ENCODE measurements at regions not wholly inside any gene's neighbourhood (a gene's known extent, or its start where the extent isn't known, plus 50 kb on each side); places are given as distances from the start of the nearest gene placed in this dataset.

DNA sequence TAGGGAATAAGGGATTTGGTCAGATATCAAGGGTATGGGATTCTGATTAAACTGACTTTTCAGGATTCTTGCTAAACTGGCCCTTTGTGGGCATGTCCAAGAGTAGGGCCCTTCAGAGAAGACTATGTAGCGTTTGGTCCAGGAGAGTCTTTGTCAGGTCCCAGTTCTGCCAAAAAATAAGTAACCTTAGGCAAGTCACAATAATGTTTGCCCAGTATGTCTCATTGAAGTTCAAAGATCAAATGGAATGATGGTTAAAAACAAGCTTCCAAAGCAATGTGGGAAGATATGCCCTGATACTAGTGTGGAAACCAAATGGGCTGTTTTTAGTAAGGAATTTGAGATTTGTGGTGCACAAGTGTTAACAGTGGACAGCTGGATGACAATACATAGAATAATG, 454.4 kb downstream of the WDR72 start:
- Histone ChIP-seq H4K20me1 (ENCODE audit: insufficient read depth, low read length) (no peaks in the 10 kb centered on the region), H3K9me2 (ENCODE audit: low read depth, low read length) (no peaks in the 10 kb centered on the region), H3K27me3 (ENCODE audit: insufficient read depth, low read length) (no peaks in the 10 kb centered on the region), H2AFZ (ENCODE audit: low read length) (no peak overlapping the region), H3K36me3 (ENCODE audit: insufficient read depth, low read length) (no peaks in the 10 kb centered on the region), H3F3A (ENCODE audit: insufficient read depth, low read length) (no peaks in the 10 kb centered on the region), H3K4me1 (ENCODE audit: insufficient read depth, low read length, severe bottlenecking) (no peaks in the 10 kb centered on the region), H3K4me2 (ENCODE audit: low read length) (no peak overlapping the region), H3K4me3 (ENCODE audit: low read depth, low read length, poor library complexity, severe bottlenecking) (no peak overlapping the region), H3K27ac (ENCODE audit: low read depth, low read length, poor library complexity, severe bottlenecking) (no peak overlapping the region), H3K9me3 (ENCODE audit: low read length) (no peaks in the 10 kb centered on the region), H3K9ac (ENCODE audit: low read length) (no peak overlapping the region), H3K79me2 (ENCODE audit: insufficient read depth, low read length) (no peaks in the 10 kb centered on the region)
- TF ChIP-seq CTCF (IDR thresholded peaks at IDR 0.05; ENCODE audit: low read length) (no peak), EZH2 (IDR thresholded peaks at IDR 0.05; ENCODE audit: borderline replicate concordance, low read length) (no peak)

DNA sequence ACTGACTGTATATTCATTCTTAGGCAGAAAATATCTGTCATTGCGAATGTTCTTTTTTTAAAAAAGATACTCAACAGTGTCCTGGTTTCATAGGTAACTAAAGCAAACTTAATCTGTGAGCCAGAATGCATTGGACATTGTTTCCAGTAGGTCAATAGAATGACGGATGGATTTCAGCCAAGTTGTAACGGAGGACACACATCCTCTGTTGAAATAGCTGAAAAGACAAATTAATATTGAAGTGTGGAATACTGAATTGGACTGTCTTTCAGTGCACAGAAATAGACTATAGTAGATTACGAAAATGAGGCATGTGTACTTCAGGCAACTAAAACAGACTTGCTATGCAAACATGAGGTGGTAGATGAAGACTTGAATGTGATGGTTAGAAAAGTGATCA, 461.6 kb downstream of the WDR72 start:
- Histone ChIP-seq H3K27me3 (ENCODE audit: insufficient read depth, low read length) (no peaks in the 10 kb centered on the region), H3F3A (ENCODE audit: insufficient read depth, low read length) (no peaks in the 10 kb centered on the region), H3K27ac (ENCODE audit: low read depth, low read length, poor library complexity, severe bottlenecking) (no peak overlapping the region), H3K4me1 (ENCODE audit: insufficient read depth, low read length, severe bottlenecking) (no peaks in the 10 kb centered on the region), H3K9me3 (ENCODE audit: low read length) (no peaks in the 10 kb centered on the region), H4K20me1 (ENCODE audit: insufficient read depth, low read length) (no peaks in the 10 kb centered on the region), H3K4me2 (ENCODE audit: low read length) (no peak overlapping the region), H2AFZ (ENCODE audit: low read length) (no peak overlapping the region), H3K9me2 (ENCODE audit: low read depth, low read length) (no peaks in the 10 kb centered on the region), H3K36me3 (ENCODE audit: insufficient read depth, low read length) (no peaks in the 10 kb centered on the region), H3K4me3 (ENCODE audit: low read depth, low read length, poor library complexity, severe bottlenecking) (no peak overlapping the region), H3K79me2 (ENCODE audit: insufficient read depth, low read length) (no peaks in the 10 kb centered on the region), H3K9ac (ENCODE audit: low read length) (no peak overlapping the region)
- TF ChIP-seq EZH2 (IDR thresholded peaks at IDR 0.05; ENCODE audit: borderline replicate concordance, low read length): no peak
- TF ChIP-seq CTCF (IDR thresholded peaks at IDR 0.05; ENCODE audit: low read length): no peak

DNA sequence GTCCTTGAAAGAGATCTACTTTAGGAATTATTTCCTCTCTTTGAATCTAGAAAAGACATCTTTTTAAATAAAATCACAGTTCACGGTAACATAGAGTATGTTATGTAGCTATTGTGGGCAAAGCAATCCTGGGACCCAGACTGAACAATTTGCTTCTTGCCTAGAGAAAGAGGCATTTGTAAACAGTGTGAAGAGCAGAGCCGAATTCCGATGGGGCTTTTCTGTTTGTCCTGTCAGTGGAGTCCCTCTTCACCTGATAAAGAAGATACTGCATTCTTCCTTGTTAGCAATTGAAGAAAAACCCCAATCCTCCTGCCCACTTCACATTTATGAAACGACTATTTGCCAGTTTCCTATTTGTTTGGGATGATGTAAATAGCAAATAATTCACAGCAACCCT, 462.9 kb downstream of the WDR72 start:
- Histone ChIP-seq H3K9me3 (ENCODE audit: low read length) (no peaks in the 10 kb centered on the region), H3K79me2 (ENCODE audit: insufficient read depth, low read length) (no peaks in the 10 kb centered on the region), H3K4me1 (ENCODE audit: insufficient read depth, low read length, severe bottlenecking) (no peaks in the 10 kb centered on the region), H3K36me3 (ENCODE audit: insufficient read depth, low read length) (no peaks in the 10 kb centered on the region), H2AFZ (ENCODE audit: low read length) (no peak overlapping the region), H3K9ac (ENCODE audit: low read length) (no peak overlapping the region), H3K4me3 (ENCODE audit: low read depth, low read length, poor library complexity, severe bottlenecking) (no peak overlapping the region), H3F3A (ENCODE audit: insufficient read depth, low read length) (no peaks in the 10 kb centered on the region), H3K27me3 (ENCODE audit: insufficient read depth, low read length) (no peaks in the 10 kb centered on the region), H3K27ac (ENCODE audit: low read depth, low read length, poor library complexity, severe bottlenecking) (no peak overlapping the region), H4K20me1 (ENCODE audit: insufficient read depth, low read length) (no peaks in the 10 kb centered on the region), H3K4me2 (ENCODE audit: low read length) (no peak overlapping the region), H3K9me2 (ENCODE audit: low read depth, low read length) (no peaks in the 10 kb centered on the region)
- TF ChIP-seq CTCF (IDR thresholded peaks at IDR 0.05; ENCODE audit: low read length) (no peak), EZH2 (IDR thresholded peaks at IDR 0.05; ENCODE audit: borderline replicate concordance, low read length) (no peak)

Data from OCI-LY1 (cell line).